ENCODE measurements at regions not wholly inside any gene's neighbourhood (a gene's known extent, or its start where the extent isn't known, plus 50 kb on each side); places are given as distances from the start of the nearest gene placed in this dataset.

DNA sequence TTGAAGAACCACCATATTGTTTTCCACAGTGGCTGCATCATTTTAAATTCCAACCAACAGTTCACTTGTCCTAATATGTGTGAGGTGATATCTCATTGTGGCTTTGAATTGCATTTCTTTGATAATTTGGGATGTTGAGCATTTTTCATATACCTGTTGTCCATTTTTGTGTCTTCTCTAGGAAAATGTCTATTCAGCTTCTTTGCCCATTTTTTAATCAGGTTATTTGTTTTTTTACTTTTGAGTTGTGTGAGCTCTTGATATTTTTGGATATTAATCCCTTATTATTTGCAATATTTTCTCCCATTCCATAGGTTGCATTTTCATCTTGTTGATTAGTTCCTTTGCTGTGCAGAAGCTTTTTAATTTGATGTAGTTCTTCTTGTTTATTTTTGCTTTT, 95.1 kb upstream of the CCDC71L start:
- TF ChIP-seq, protein P1, sequence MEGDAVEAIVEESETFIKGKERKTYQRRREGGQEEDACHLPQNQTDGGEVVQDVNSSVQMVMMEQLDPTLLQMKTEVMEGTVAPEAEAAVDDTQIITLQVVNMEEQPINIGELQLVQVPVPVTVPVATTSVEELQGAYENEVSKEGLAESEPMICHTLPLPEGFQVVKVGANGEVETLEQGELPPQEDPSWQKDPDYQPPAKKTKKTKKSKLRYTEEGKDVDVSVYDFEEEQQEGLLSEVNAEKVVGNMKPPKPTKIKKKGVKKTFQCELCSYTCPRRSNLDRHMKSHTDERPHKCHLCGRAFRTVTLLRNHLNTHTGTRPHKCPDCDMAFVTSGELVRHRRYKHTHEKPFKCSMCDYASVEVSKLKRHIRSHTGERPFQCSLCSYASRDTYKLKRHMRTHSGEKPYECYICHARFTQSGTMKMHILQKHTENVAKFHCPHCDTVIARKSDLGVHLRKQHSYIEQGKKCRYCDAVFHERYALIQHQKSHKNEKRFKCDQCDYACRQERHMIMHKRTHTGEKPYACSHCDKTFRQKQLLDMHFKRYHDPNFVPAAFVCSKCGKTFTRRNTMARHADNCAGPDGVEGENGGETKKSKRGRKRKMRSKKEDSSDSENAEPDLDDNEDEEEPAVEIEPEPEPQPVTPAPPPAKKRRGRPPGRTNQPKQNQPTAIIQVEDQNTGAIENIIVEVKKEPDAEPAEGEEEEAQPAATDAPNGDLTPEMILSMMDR (IDR thresholded peaks at IDR 0.05) = no peak
- no peak for TF ChIP-seq EZH2 (IDR thresholded peaks at IDR 0.05; ENCODE audit: borderline replicate concordance, insufficient read depth, low read depth, low read length, poor library complexity, severe bottlenecking)
